Keratinocyte (primary cell): ENCODE measurements at regions not wholly inside any gene's neighbourhood (a gene's known extent, or its start where the extent isn't known, plus 50 kb on each side); places are given as distances from the start of the nearest gene placed in this dataset.

Experiments
- CTCF ChIP-seq, 3 experiments: IDR thresholded peaks in 1 of 3; conservative IDR thresholded peaks in 1 of 3; optimal IDR thresholded peaks in 1 of 3; 2 replicates in 2 of 3; 3 replicates in 1 of 3; pipeline versions ENCODE3 to v1.5.1; 2011; ENCODE audit warnings: low read length in 3 of 3, mild to moderate bottlenecking in 3 of 3, moderate library complexity in 2 of 3, control low read depth in 1 of 3, inconsistent platforms in 1 of 3; ENCODE audit not compliant: insufficient read depth in 2 of 3; ENCODE audit errors: extremely low read depth in 1 of 3
- EZH2 ChIP-seq: IDR thresholded peaks from one replicate; pipeline ENCODE4 v1.6.1; 2012; ENCODE audit warnings: inconsistent platforms, mild to moderate bottlenecking, low read length, moderate library complexity

GRCh38 chr16:80210787-80211186, 330.0 kb upstream of the DYNLRB2 start:
- TF ChIP-seq CTCF (optimal IDR thresholded peaks at IDR 0.05 in 1 of 3, IDR thresholded peaks at IDR 0.05 in 1 of 3, conservative IDR thresholded peaks at IDR 0.05 in 1 of 3; ENCODE audit: extremely low read depth in 1 of 3, insufficient read depth in 2 of 3, low read length in 3 of 3) (no peak), EZH2 (no peak)
